ENCODE measurements at regions not wholly inside any gene's neighbourhood (a gene's known extent, or its start where the extent isn't known, plus 50 kb on each side); places are given as distances from the start of the nearest gene placed in this dataset.

DNA sequence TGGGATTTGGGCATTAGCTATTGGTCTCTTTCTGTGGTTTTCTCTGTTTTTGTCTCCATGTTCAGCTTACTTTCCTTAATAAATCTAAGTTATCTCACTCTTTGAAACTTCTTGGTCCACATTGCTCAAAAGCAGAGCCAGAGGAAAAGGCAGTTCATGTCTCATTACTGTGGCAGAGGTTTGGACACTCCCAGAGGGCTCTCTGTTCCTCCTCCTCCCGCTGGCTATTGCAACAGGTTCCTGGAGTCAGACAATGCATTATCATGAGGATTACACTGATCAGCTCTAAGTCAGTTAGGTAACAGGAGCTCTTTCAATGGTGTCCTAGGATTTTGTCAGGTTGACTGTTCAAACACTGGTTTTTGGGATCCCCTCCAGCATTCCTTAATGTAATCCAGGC is 298.8 kb downstream of the NDFIP2 start:
- no peaks in the 10 kb centered on the region for H3K4me1 ChIP-seq
- no peak overlapping the region for H3K4me3 ChIP-seq
- no peak overlapping the region for H3K9ac ChIP-seq (ENCODE audit: low read depth in 2 of 2, low read length in 2 of 2)
- TF ChIP-seq, protein P1, sequence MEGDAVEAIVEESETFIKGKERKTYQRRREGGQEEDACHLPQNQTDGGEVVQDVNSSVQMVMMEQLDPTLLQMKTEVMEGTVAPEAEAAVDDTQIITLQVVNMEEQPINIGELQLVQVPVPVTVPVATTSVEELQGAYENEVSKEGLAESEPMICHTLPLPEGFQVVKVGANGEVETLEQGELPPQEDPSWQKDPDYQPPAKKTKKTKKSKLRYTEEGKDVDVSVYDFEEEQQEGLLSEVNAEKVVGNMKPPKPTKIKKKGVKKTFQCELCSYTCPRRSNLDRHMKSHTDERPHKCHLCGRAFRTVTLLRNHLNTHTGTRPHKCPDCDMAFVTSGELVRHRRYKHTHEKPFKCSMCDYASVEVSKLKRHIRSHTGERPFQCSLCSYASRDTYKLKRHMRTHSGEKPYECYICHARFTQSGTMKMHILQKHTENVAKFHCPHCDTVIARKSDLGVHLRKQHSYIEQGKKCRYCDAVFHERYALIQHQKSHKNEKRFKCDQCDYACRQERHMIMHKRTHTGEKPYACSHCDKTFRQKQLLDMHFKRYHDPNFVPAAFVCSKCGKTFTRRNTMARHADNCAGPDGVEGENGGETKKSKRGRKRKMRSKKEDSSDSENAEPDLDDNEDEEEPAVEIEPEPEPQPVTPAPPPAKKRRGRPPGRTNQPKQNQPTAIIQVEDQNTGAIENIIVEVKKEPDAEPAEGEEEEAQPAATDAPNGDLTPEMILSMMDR (IDR thresholded peaks at IDR 0.05): no peak
- H3K9me3 ChIP-seq: no peaks in the 10 kb centered on the region
- H3K27ac ChIP-seq: no peak overlapping the region
- no peaks in the 10 kb centered on the region for H3K36me3 ChIP-seq
- no peaks in the 10 kb centered on the region for H3K27me3 ChIP-seq
- intact Hi-C loops (cut with DNase I): loop anchor here (5.0 kb wide), 2 partner anchors 102 to 568 kb away; no protein-coding TSS in a partner anchor
- peak; percentile 43 for DNase-seq

DNA sequence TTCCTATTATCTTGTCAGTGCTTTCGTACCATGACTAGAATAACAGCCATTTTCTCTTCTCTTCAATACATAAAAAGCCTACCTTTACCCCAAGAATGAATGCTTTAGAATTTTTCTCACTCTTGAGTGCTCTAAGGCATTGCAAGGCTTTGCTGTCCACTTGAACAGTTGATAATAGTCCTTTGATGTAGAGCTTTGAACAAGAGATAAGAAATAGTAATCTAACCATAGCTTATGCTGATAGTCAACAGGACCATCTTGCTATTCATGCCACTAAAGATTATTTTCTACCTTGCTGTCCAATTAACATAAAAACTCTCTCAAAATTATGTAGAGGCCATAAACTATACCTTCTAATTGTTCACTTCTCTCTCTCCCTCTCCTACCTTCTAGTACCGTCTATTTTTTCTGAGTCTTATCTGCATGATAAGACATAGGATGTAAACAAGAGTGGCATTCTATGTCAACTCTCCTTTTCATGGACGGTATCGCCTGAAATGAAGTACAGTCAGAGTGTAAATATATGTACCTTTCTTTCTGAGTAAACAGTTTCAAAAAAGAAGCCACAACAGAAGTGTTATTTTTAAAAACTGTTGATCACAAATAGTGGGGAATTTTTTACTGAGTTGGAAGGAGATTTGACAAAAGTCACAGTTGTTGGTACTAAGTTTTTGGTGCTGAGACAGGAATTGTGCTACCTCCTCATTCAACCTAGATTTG is 297.9 kb downstream of the NDFIP2 start:
- no peak overlapping the region for H3K27ac ChIP-seq
- H3K4me1 ChIP-seq: no peaks in the 10 kb centered on the region
- intact Hi-C loops (cut with DNase I): loop anchor here (5.0 kb wide), 2 partner anchors 102 to 568 kb away; no protein-coding TSS in a partner anchor
- no peaks in the 10 kb centered on the region for H3K36me3 ChIP-seq
- TF ChIP-seq, protein P1 (IDR thresholded peaks at IDR 0.05): no peak
- no peaks in the 10 kb centered on the region for H3K27me3 ChIP-seq
- H3K9ac ChIP-seq (ENCODE audit: low read depth in 2 of 2, low read length in 2 of 2): no peak overlapping the region
- DNase-seq: no peak
- H3K4me3 ChIP-seq: no peak overlapping the region
- H3K9me3 ChIP-seq: no peaks in the 10 kb centered on the region

DNA sequence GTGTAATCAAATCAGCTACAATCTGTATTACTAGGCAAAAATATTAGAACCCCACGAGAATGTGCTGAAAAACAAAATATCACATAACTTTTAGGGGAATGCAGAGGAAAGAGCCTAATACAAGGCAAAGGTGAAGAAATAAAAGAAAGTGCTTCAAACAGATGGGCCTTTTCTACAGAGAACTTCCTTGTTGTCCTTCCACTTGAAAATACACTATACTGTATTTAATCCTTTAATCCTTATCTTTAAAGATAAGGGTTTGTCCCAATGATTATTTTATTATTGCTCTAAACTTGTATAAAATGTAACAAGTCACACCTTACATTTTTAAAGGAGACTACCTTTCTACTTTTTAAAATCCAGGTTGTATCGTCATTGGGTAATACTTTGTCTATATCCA is 296.5 kb downstream of the NDFIP2 start:
- peak overlapping the region; percentile 21 for H3K27ac ChIP-seq
- no peak for DNase-seq
- H3K9me3 ChIP-seq: no peaks in the 10 kb centered on the region
- TF ChIP-seq, protein P1 (IDR thresholded peaks at IDR 0.05): no peak
- no peaks in the 10 kb centered on the region for H3K36me3 ChIP-seq
- no peaks in the 10 kb centered on the region for H3K4me1 ChIP-seq
- no peaks in the 10 kb centered on the region for H3K27me3 ChIP-seq
- no peak overlapping the region for H3K9ac ChIP-seq (ENCODE audit: low read depth in 2 of 2, low read length in 2 of 2)
- no peak overlapping the region for H3K4me3 ChIP-seq
- intact Hi-C loops (cut with DNase I): loop anchor here (5.0 kb wide), 2 partner anchors 100 to 570 kb away; no protein-coding TSS in a partner anchor

DNA sequence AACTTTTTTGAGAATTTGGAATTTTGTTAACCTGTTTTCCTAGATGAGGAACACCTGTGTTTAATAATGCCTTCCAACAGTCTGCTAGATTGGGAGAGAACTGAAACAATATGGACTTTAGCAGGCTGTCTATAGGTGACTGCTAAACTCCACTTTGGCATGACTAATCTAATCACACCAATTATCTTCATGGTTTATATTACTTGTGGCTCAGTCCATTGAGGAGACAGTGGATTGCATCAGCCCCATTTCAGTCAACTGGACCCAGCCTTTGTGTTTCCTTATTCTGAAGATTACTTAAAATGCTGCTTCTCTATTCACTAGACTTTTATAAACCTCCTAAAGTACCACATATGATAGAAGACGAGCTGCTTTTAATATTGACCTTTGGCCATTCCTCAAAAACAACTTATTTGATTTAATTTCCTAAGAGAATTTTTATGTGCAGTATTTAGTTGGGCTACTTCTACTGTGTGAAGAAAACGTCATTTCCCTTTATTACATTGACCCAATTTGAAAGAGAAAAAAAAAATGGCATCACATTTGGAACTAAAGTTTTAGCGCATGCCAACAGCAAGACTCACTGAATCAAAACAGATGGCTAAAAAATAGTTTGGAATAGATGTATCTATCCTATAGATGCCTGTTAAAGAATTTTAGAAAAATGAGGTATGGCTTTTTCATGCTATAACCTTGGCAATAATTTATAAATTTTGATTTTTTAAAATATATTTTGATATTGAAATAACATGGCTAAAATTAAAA is 295.8 kb downstream of the NDFIP2 start:
- no peak overlapping the region for H3K9ac ChIP-seq (ENCODE audit: low read depth in 2 of 2, low read length in 2 of 2)
- no peak overlapping the region for H3K4me3 ChIP-seq
- intact Hi-C loops (cut with DNase I): loop anchor here (5.0 kb wide), 2 partner anchors 99 to 571 kb away; no protein-coding TSS in a partner anchor
- no peaks in the 10 kb centered on the region for H3K4me1 ChIP-seq
- no peak for DNase-seq
- H3K27me3 ChIP-seq: no peaks in the 10 kb centered on the region
- H3K27ac ChIP-seq: peak overlapping the region; percentile 21
- H3K9me3 ChIP-seq: no peaks in the 10 kb centered on the region
- TF ChIP-seq, protein P1 (IDR thresholded peaks at IDR 0.05): no peak
- no peaks in the 10 kb centered on the region for H3K36me3 ChIP-seq

DNA sequence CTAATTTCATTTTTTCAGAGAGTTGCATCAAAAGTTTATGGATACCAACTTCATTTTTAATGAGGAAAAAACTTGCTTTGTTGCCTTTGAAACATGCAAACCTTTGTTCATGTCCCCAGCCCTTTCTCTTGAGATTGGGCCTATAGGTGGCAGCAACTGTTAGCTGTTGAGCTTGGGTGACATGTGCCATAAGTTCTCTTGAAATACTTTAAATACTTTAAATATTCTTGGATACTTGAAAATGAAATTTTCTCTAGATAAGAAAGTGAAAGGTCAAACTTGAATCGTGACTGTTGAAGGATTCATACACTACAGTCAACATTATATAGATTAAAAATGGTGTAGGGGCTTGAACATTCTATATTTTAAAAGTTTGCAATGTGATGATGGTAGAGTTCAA is 294.9 kb downstream of the NDFIP2 start:
- TF ChIP-seq, protein P1 (IDR thresholded peaks at IDR 0.05): peak; percentile 51
- Histone ChIP-seq H3K9me3 (no peaks in the 10 kb centered on the region), H3K36me3 (no peaks in the 10 kb centered on the region), H3K4me3 (no peak overlapping the region), H3K9ac (ENCODE audit: low read depth in 2 of 2, low read length in 2 of 2) (no peak overlapping the region), H3K27me3 (no peaks in the 10 kb centered on the region), H3K27ac (peak overlapping the region; percentile 21), H3K4me1 (no peaks in the 10 kb centered on the region)
- peak; percentile 61 for DNase-seq
- intact Hi-C loops (cut with DNase I): loop anchor here (5.0 kb wide), 2 partner anchors 99 to 571 kb away; no protein-coding TSS in a partner anchor

All from colonic mucosa (tissue), 4 donors.